WTC11 (cell line): ENCODE measurements at regions not wholly inside any gene's neighbourhood (a gene's known extent, or its start where the extent isn't known, plus 50 kb on each side); places are given as distances from the start of the nearest gene placed in this dataset.

Experiments
- ATAC-seq: fragments of 200-7000 bp; cut with Tn5 transposase; 2 replicates; pipeline ENCODE4 v1.10.0; 2021; ENCODE audit warnings: mild to moderate bottlenecking, moderate library complexity
- CTCF ChIA-PET: fragments of 300-600 bp; sonication (Branson Sonifier 250); formaldehyde crosslinking; loops from one replicate; lab custom pipeline; 2021; ENCODE audit warnings: antibody characterized with exemption; lab: Charles Lee
- POLR2A ChIA-PET: fragments of 350-600 bp; sonication (Branson Sonifier 250); formaldehyde crosslinking; loops from one replicate; lab custom pipeline; 2021; ENCODE audit warnings: antibody characterized with exemption; lab: Charles Lee
- DNase-seq: peaks from one replicate; pipeline ENCODE4 v3.0.0; 2021; ENCODE audit warnings: low spot score
- H3K27ac Mint-ChIP-seq: 2 replicates; pipeline ENCODE4 v1.8.0; 2021; ENCODE audit warnings: mixed read lengths
- H3K27me3 Mint-ChIP-seq: 2 replicates; pipeline ENCODE4 v1.8.0; 2021; ENCODE audit warnings: low read depth, mild to moderate bottlenecking, moderate library complexity, mixed read lengths
- H3K36me3 Mint-ChIP-seq: 2 replicates; pipeline ENCODE4 v1.8.0; 2021; ENCODE audit warnings: mixed read lengths
- H3K4me1 Mint-ChIP-seq: 2 replicates; pipeline ENCODE4 v1.8.0; 2022; ENCODE audit warnings: mixed read lengths
- H3K4me3 Mint-ChIP-seq: 2 replicates; pipeline ENCODE4 v1.8.0; 2021; ENCODE audit warnings: mild to moderate bottlenecking, moderate library complexity, mixed read lengths
- H3K9me3 Mint-ChIP-seq: 2 replicates; pipeline ENCODE4 v1.8.0; 2021; ENCODE audit warnings: mixed read lengths
- ATF1 ChIP-seq: sonication (generic); formaldehyde crosslinking; IDR thresholded peaks from 2 replicates; pipeline ENCODE4 v1.8.1; 2023; ENCODE audit warnings: mild to moderate bottlenecking, moderate library complexity, missing genetic modification reagents
- CBFB ChIP-seq: sonication (generic); formaldehyde crosslinking; IDR thresholded peaks from 2 replicates; pipeline ENCODE4 v1.8.1; 2022; ENCODE audit warnings: mild to moderate bottlenecking, low read depth, missing genetic modification reagents
- E2F4 ChIP-seq: sonication (generic); formaldehyde crosslinking; IDR thresholded peaks from 2 replicates; pipeline ENCODE4 v1.8.1; 2022; ENCODE audit warnings: low read depth, mild to moderate bottlenecking, moderate library complexity, missing genetic modification reagents, borderline replicate concordance
- ELF4 ChIP-seq: sonication (generic); formaldehyde crosslinking; IDR thresholded peaks from 2 replicates; pipeline ENCODE4 v1.8.1; 2022; ENCODE audit warnings: low read depth, mild to moderate bottlenecking, moderate library complexity, missing genetic modification reagents
- FOXP1 ChIP-seq: sonication (generic); formaldehyde crosslinking; IDR thresholded peaks from 2 replicates; pipeline ENCODE4 v1.8.0; 2022; ENCODE audit warnings: missing genetic modification reagents, mild to moderate bottlenecking, moderate library complexity, borderline replicate concordance
- HMGXB4 ChIP-seq: sonication (generic); formaldehyde crosslinking; IDR thresholded peaks from 2 replicates; pipeline ENCODE4 v1.8.1; 2023; ENCODE audit warnings: mild to moderate bottlenecking, moderate library complexity, missing genetic modification reagents
- MXD4 ChIP-seq: fragments of 250-450 bp; sonication (Bioruptor Pico); IDR thresholded peaks from 2 replicates; pipeline ENCODE4 v1.8.0; 2021; ENCODE audit warnings: mild to moderate bottlenecking, moderate library complexity, borderline replicate concordance
- PREB ChIP-seq: sonication (generic); formaldehyde crosslinking; IDR thresholded peaks from 2 replicates; pipeline ENCODE4 v1.8.1; 2022; ENCODE audit warnings: mild to moderate bottlenecking, missing genetic modification reagents, moderate library complexity, borderline replicate concordance
- SOX15 ChIP-seq: fragments of 250-450 bp; sonication (Bioruptor Pico); IDR thresholded peaks from 2 replicates; pipeline ENCODE4 v1.9.0; 2021; ENCODE audit warnings: mild to moderate bottlenecking
- TEAD4 ChIP-seq: sonication (generic); formaldehyde crosslinking; IDR thresholded peaks from 2 replicates; pipeline ENCODE4 v1.8.0; 2022; ENCODE audit warnings: mild to moderate bottlenecking, missing genetic modification reagents
- ZNF232 ChIP-seq: sonication (generic); formaldehyde crosslinking; IDR thresholded peaks from 2 replicates; pipeline ENCODE4 v1.8.0; 2022; ENCODE audit warnings: mild to moderate bottlenecking, missing genetic modification reagents
- ZNF263 ChIP-seq: sonication (generic); formaldehyde crosslinking; IDR thresholded peaks from 2 replicates; pipeline ENCODE4 v1.8.1; 2022; ENCODE audit warnings: low read depth, mild to moderate bottlenecking, moderate library complexity, missing genetic modification reagents
- ZNF317 ChIP-seq: sonication (generic); formaldehyde crosslinking; IDR thresholded peaks from 2 replicates; pipeline ENCODE4 v1.8.1; 2023; ENCODE audit warnings: low read depth, mild to moderate bottlenecking, moderate library complexity, missing genetic modification reagents, borderline replicate concordance
- ZNF396 ChIP-seq: fragments of 250-450 bp; sonication (Bioruptor Pico); IDR thresholded peaks from 2 replicates; pipeline ENCODE4 v1.8.0; 2021; ENCODE audit warnings: mild to moderate bottlenecking, moderate library complexity, borderline replicate concordance
- ZNF425 ChIP-seq: fragments of 250-450 bp; sonication (Bioruptor Pico); conservative IDR thresholded peaks from 2 replicates; pipeline ENCODE4 v1.9.0; 2021; ENCODE audit warnings: mild to moderate bottlenecking
- TF ChIP-seq, protein P1 (sequence below): sonication (generic); formaldehyde crosslinking; IDR thresholded peaks from 2 replicates; pipeline ENCODE4 v1.8.0; 2022; ENCODE audit warnings: mild to moderate bottlenecking, missing genetic modification reagents
- TF ChIP-seq, protein P2 (sequence below): fragments of 250-450 bp; sonication (Bioruptor Pico); IDR thresholded peaks from 2 replicates; pipeline ENCODE4 v1.9.0; 2021; ENCODE audit warnings: mild to moderate bottlenecking, borderline replicate concordance
- TF ChIP-seq, protein P3 (sequence below): sonication (generic); formaldehyde crosslinking; IDR thresholded peaks from 2 replicates; pipeline ENCODE4 v1.8.0; 2023; ENCODE audit warnings: missing genetic modification reagents, mild to moderate bottlenecking, borderline replicate concordance
- TF ChIP-seq, protein P4 (sequence below): sonication (generic); formaldehyde crosslinking; IDR thresholded peaks from 2 replicates; pipeline ENCODE4 v1.8.1; 2023; ENCODE audit warnings: mild to moderate bottlenecking, missing genetic modification reagents, moderate library complexity

DNA sequence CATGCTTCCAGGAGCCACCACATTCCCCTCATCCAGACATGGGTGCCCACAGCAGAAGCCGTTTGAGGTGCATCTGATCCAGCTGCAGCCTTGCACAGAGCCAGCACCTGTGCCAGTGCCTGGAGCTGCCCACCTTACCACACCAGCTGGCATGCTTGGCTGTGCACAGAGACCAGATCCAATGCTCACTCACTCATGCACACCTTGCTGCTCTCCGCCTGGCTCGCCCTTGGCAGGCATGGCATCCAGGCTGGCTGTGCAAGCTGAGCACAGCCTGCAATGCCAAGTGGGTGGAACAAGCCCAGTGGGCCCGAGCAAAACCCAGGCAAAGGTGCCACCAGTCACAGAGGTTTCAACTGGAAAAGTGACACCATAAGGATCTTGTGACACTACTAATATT is 66.9 kb upstream of the SEMA3A start (continued):
- TF ChIP-seq ZNF425 (CRISPR knock-in tag) (no peak), PREB (CRISPR knock-in tag) (no peak), CBFB (CRISPR knock-in tag) (no peak), SOX15 (CRISPR knock-in tag) (no peak), ATF1 (CRISPR knock-in tag) (no peak), ELF4 (no peak), ZNF263 (no peak), MXD4 (no peak), ZNF396 (no peak), ZNF317 (CRISPR knock-in tag) (no peak)
- TF ChIP-seq, protein P1, sequence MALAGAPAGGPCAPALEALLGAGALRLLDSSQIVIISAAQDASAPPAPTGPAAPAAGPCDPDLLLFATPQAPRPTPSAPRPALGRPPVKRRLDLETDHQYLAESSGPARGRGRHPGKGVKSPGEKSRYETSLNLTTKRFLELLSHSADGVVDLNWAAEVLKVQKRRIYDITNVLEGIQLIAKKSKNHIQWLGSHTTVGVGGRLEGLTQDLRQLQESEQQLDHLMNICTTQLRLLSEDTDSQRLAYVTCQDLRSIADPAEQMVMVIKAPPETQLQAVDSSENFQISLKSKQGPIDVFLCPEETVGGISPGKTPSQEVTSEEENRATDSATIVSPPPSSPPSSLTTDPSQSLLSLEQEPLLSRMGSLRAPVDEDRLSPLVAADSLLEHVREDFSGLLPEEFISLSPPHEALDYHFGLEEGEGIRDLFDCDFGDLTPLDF (CRISPR knock-in tag), result no peak
- TF ChIP-seq, all 79 proteins: peak for 0

- CTCF ChIA-PET, result no interaction called here
- TF ChIP-seq, protein P2, sequence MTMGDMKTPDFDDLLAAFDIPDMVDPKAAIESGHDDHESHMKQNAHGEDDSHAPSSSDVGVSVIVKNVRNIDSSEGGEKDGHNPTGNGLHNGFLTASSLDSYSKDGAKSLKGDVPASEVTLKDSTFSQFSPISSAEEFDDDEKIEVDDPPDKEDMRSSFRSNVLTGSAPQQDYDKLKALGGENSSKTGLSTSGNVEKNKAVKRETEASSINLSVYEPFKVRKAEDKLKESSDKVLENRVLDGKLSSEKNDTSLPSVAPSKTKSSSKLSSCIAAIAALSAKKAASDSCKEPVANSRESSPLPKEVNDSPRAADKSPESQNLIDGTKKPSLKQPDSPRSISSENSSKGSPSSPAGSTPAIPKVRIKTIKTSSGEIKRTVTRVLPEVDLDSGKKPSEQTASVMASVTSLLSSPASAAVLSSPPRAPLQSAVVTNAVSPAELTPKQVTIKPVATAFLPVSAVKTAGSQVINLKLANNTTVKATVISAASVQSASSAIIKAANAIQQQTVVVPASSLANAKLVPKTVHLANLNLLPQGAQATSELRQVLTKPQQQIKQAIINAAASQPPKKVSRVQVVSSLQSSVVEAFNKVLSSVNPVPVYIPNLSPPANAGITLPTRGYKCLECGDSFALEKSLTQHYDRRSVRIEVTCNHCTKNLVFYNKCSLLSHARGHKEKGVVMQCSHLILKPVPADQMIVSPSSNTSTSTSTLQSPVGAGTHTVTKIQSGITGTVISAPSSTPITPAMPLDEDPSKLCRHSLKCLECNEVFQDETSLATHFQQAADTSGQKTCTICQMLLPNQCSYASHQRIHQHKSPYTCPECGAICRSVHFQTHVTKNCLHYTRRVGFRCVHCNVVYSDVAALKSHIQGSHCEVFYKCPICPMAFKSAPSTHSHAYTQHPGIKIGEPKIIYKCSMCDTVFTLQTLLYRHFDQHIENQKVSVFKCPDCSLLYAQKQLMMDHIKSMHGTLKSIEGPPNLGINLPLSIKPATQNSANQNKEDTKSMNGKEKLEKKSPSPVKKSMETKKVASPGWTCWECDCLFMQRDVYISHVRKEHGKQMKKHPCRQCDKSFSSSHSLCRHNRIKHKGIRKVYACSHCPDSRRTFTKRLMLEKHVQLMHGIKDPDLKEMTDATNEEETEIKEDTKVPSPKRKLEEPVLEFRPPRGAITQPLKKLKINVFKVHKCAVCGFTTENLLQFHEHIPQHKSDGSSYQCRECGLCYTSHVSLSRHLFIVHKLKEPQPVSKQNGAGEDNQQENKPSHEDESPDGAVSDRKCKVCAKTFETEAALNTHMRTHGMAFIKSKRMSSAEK (CRISPR knock-in tag), result no peak
- TF ChIP-seq FOXP1 (CRISPR knock-in tag), result no peak
- no peak for TF ChIP-seq HMGXB4 (CRISPR knock-in tag)
- TF ChIP-seq E2F4, result no peak
- no peak for TF ChIP-seq TEAD4 (CRISPR knock-in tag)
- TF ChIP-seq, protein P3, sequence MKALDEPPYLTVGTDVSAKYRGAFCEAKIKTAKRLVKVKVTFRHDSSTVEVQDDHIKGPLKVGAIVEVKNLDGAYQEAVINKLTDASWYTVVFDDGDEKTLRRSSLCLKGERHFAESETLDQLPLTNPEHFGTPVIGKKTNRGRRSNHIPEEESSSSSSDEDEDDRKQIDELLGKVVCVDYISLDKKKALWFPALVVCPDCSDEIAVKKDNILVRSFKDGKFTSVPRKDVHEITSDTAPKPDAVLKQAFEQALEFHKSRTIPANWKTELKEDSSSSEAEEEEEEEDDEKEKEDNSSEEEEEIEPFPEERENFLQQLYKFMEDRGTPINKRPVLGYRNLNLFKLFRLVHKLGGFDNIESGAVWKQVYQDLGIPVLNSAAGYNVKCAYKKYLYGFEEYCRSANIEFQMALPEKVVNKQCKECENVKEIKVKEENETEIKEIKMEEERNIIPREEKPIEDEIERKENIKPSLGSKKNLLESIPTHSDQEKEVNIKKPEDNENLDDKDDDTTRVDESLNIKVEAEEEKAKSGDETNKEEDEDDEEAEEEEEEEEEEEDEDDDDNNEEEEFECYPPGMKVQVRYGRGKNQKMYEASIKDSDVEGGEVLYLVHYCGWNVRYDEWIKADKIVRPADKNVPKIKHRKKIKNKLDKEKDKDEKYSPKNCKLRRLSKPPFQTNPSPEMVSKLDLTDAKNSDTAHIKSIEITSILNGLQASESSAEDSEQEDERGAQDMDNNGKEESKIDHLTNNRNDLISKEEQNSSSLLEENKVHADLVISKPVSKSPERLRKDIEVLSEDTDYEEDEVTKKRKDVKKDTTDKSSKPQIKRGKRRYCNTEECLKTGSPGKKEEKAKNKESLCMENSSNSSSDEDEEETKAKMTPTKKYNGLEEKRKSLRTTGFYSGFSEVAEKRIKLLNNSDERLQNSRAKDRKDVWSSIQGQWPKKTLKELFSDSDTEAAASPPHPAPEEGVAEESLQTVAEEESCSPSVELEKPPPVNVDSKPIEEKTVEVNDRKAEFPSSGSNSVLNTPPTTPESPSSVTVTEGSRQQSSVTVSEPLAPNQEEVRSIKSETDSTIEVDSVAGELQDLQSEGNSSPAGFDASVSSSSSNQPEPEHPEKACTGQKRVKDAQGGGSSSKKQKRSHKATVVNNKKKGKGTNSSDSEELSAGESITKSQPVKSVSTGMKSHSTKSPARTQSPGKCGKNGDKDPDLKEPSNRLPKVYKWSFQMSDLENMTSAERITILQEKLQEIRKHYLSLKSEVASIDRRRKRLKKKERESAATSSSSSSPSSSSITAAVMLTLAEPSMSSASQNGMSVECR, result no peak
- TF ChIP-seq CBFB (CRISPR knock-in tag), result no peak
- TF ChIP-seq ATF1 (CRISPR knock-in tag), result no peak
- TF ChIP-seq, protein P4, sequence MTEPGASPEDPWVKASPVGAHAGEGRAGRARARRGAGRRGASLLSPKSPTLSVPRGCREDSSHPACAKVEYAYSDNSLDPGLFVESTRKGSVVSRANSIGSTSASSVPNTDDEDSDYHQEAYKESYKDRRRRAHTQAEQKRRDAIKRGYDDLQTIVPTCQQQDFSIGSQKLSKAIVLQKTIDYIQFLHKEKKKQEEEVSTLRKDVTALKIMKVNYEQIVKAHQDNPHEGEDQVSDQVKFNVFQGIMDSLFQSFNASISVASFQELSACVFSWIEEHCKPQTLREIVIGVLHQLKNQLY (CRISPR knock-in tag), result no peak
- no peak for TF ChIP-seq SOX15 (CRISPR knock-in tag)
- TF ChIP-seq ZNF232, result no peak
Measured at GRCh38 chr7:84258628-84259027, 64.0 kb upstream of the SEMA3A start.

More at GRCh38 chr7:84258628-84259027, 64.0 kb upstream of the SEMA3A start:
- H3K4me1 Mint-ChIP-seq, result peaks cover 9% of the 10 kb centered on the region
- no peak overlapping the region for H3K27ac Mint-ChIP-seq
- no peaks in the 10 kb centered on the region for H3K27me3 Mint-ChIP-seq
- POLR2A ChIA-PET, result no interaction called here
- no peak overlapping the region for H3K4me3 Mint-ChIP-seq
- no peak for DNase-seq
- no peaks in the 10 kb centered on the region for H3K9me3 Mint-ChIP-seq
- ATAC-seq, result no peak
- H3K36me3 Mint-ChIP-seq, result no peaks in the 10 kb centered on the region
